ENCODE measurements at regions not wholly inside any gene's neighbourhood (a gene's known extent, or its start where the extent isn't known, plus 50 kb on each side); places are given as distances from the start of the nearest gene placed in this dataset.

- H3K4me1 Mint-ChIP-seq = no peaks in the 10 kb centered on the region
- no peak overlapping the region for H3K27ac Mint-ChIP-seq
- no peaks in the 10 kb centered on the region for H3K36me3 Mint-ChIP-seq (ENCODE audit: low read depth)
- POLR2A ChIA-PET = no interaction called here
- intact Hi-C loops (cut with DNase I, micrococcal nuclease) = no loop called here
- ATAC-seq = no peak
- H3K4me3 Mint-ChIP-seq = no peak overlapping the region
- CTCF ChIA-PET = no interaction called here
- no peak for DNase-seq
- no peaks in the 10 kb centered on the region for H3K9me3 Mint-ChIP-seq (ENCODE audit: low read depth)
- no peaks in the 10 kb centered on the region for H3K27me3 Mint-ChIP-seq
Observed at GRCh38 chr2:163397451-163397850, 338.4 kb downstream of the FIGN start.

GRCh38 chr2:163395602-163396001 lies 340.2 kb downstream of the FIGN start:
- ATAC-seq (no peak), DNase-seq (no peak)
- Mint-ChIP-seq H3K27me3 (no peaks in the 10 kb centered on the region), H3K4me3 (no peak overlapping the region), H3K9me3 (ENCODE audit: low read depth) (no peaks in the 10 kb centered on the region), H3K36me3 (ENCODE audit: low read depth) (no peaks in the 10 kb centered on the region), H3K4me1 (no peaks in the 10 kb centered on the region), H3K27ac (no peak overlapping the region)
- POLR2A ChIA-PET = no interaction called here
- intact Hi-C loops (cut with DNase I, micrococcal nuclease) = no loop called here
- CTCF ChIA-PET = no interaction called here

- intact Hi-C loops (cut with DNase I, micrococcal nuclease) = no loop called here
- no peaks in the 10 kb centered on the region for H3K36me3 Mint-ChIP-seq (ENCODE audit: low read depth)
- H3K27ac Mint-ChIP-seq = no peak overlapping the region
- DNase-seq (no peak), ATAC-seq (no peak)
- H3K4me3 Mint-ChIP-seq = no peak overlapping the region
- no peaks in the 10 kb centered on the region for H3K27me3 Mint-ChIP-seq
- H3K9me3 Mint-ChIP-seq (ENCODE audit: low read depth) = peaks cover 2% of the 10 kb centered on the region
- ChIA-PET POLR2A (no interaction called here), CTCF (no interaction called here)
- no peaks in the 10 kb centered on the region for H3K4me1 Mint-ChIP-seq
Observed at GRCh38 chr2:163389838-163390237, 346.0 kb downstream of the FIGN start.

GRCh38 chr2:163375472-163375871 lies 360.3 kb downstream of the FIGN start:
- Mint-ChIP-seq H3K36me3 (ENCODE audit: low read depth) (no peaks in the 10 kb centered on the region), H3K9me3 (ENCODE audit: low read depth) (peaks cover 2% of the 10 kb centered on the region), H3K27me3 (no peaks in the 10 kb centered on the region), H3K4me1 (no peaks in the 10 kb centered on the region), H3K4me3 (no peak overlapping the region), H3K27ac (no peak overlapping the region)
- ChIA-PET CTCF (no interaction called here), POLR2A (no interaction called here)
- ATAC-seq = no peak
- DNase-seq = no peak
- intact Hi-C loops (cut with DNase I, micrococcal nuclease) = no loop called here

GRCh38 chr2:163375070-163375469 lies 360.7 kb downstream of the FIGN start:
- no peak for DNase-seq
- no peaks in the 10 kb centered on the region for H3K27me3 Mint-ChIP-seq
- no peak overlapping the region for H3K4me3 Mint-ChIP-seq
- no peaks in the 10 kb centered on the region for H3K36me3 Mint-ChIP-seq (ENCODE audit: low read depth)
- no peaks in the 10 kb centered on the region for H3K4me1 Mint-ChIP-seq
- ChIA-PET CTCF (no interaction called here), POLR2A (no interaction called here)
- peaks cover 4% of the 10 kb centered on the region for H3K9me3 Mint-ChIP-seq (ENCODE audit: low read depth)
- no peak for ATAC-seq
- intact Hi-C loops (cut with DNase I, micrococcal nuclease) = no loop called here
- H3K27ac Mint-ChIP-seq = no peak overlapping the region

- intact Hi-C loops (cut with DNase I, micrococcal nuclease) = no loop called here
- DNase-seq (no peak), ATAC-seq (no peak)
- CTCF ChIA-PET = no interaction called here
- H3K36me3 Mint-ChIP-seq (ENCODE audit: low read depth) = no peaks in the 10 kb centered on the region
- H3K27me3 Mint-ChIP-seq = no peaks in the 10 kb centered on the region
- no peaks in the 10 kb centered on the region for H3K4me1 Mint-ChIP-seq
- no peak overlapping the region for H3K27ac Mint-ChIP-seq
- peaks cover 5% of the 10 kb centered on the region for H3K9me3 Mint-ChIP-seq (ENCODE audit: low read depth)
- no peak overlapping the region for H3K4me3 Mint-ChIP-seq
- POLR2A ChIA-PET = no interaction called here
Observed at GRCh38 chr2:163374282-163374681, 361.5 kb downstream of the FIGN start.

GRCh38 chr2:163373496-163373895 lies 362.3 kb downstream of the FIGN start:
- intact Hi-C loops (cut with DNase I, micrococcal nuclease) = no loop called here
- Mint-ChIP-seq H3K36me3 (ENCODE audit: low read depth) (no peaks in the 10 kb centered on the region), H3K27me3 (no peaks in the 10 kb centered on the region), H3K9me3 (ENCODE audit: low read depth) (peaks cover 5% of the 10 kb centered on the region), H3K4me1 (no peaks in the 10 kb centered on the region), H3K4me3 (no peak overlapping the region), H3K27ac (no peak overlapping the region)
- no peak for ATAC-seq
- DNase-seq = no peak
- CTCF ChIA-PET = no interaction called here
- POLR2A ChIA-PET = no interaction called here

GRCh38 chr2:163370169-163370886 lies 365.5 kb downstream of the FIGN start:
- intact Hi-C loops (cut with DNase I, micrococcal nuclease) = no loop called here
- CTCF ChIA-PET = no interaction called here

GRCh38 chr2:163369111-163369510 lies 366.7 kb downstream of the FIGN start:
- no peak overlapping the region for H3K27ac Mint-ChIP-seq
- no peaks in the 10 kb centered on the region for H3K27me3 Mint-ChIP-seq
- H3K4me3 Mint-ChIP-seq = no peak overlapping the region
- H3K36me3 Mint-ChIP-seq (ENCODE audit: low read depth) = no peaks in the 10 kb centered on the region
- H3K9me3 Mint-ChIP-seq (ENCODE audit: low read depth) = peaks cover 9% of the 10 kb centered on the region
- ATAC-seq (no peak), DNase-seq (no peak)
- intact Hi-C loops (cut with DNase I, micrococcal nuclease) = no loop called here
- ChIA-PET CTCF (interaction anchor here (0.7 kb wide), 1 partner anchor 16 kb away, joined by 3 read pairs; no protein-coding TSS in a partner anchor), POLR2A (no interaction called here)
- H3K4me1 Mint-ChIP-seq = no peaks in the 10 kb centered on the region

More at GRCh38 chr2:163370169-163370886, 365.5 kb downstream of the FIGN start:
- DNase-seq (no peak), ATAC-seq (no peak)
- no peak overlapping the region for H3K4me3 Mint-ChIP-seq
- no peaks in the 10 kb centered on the region for H3K27me3 Mint-ChIP-seq
- H3K4me1 Mint-ChIP-seq = no peaks in the 10 kb centered on the region
- no peaks in the 10 kb centered on the region for H3K36me3 Mint-ChIP-seq (ENCODE audit: low read depth)
- POLR2A ChIA-PET = no interaction called here
- H3K27ac Mint-ChIP-seq = no peak overlapping the region
- peaks cover 4% of the 10 kb centered on the region for H3K9me3 Mint-ChIP-seq (ENCODE audit: low read depth)

- no peaks in the 10 kb centered on the region for H3K4me1 Mint-ChIP-seq
Observed at GRCh38 chr2:163368655-163369054, 367.2 kb downstream of the FIGN start.

GRCh38 chr2:163367825-163368582 lies 367.8 kb downstream of the FIGN start:
- ChIA-PET CTCF (no interaction called here), POLR2A (no interaction called here)
- Mint-ChIP-seq H3K36me3 (ENCODE audit: low read depth) (no peaks in the 10 kb centered on the region), H3K4me3 (no peak overlapping the region), H3K27ac (no peak overlapping the region), H3K27me3 (no peaks in the 10 kb centered on the region), H3K9me3 (ENCODE audit: low read depth) (peaks cover 11% of the 10 kb centered on the region), H3K4me1 (no peaks in the 10 kb centered on the region)
- no peak for DNase-seq
- no peak for ATAC-seq
- intact Hi-C loops (cut with DNase I, micrococcal nuclease) = no loop called here

More at GRCh38 chr2:163368655-163369054, 367.2 kb downstream of the FIGN start:
- Mint-ChIP-seq H3K27me3 (no peaks in the 10 kb centered on the region), H3K27ac (no peak overlapping the region), H3K36me3 (ENCODE audit: low read depth) (no peaks in the 10 kb centered on the region), H3K9me3 (ENCODE audit: low read depth) (peaks cover 11% of the 10 kb centered on the region), H3K4me3 (no peak overlapping the region)
- POLR2A ChIA-PET = no interaction called here
- intact Hi-C loops (cut with DNase I, micrococcal nuclease) = no loop called here
- ATAC-seq (no peak), DNase-seq (no peak)
- CTCF ChIA-PET = no interaction called here

- H3K27ac Mint-ChIP-seq = no peak overlapping the region
- H3K36me3 Mint-ChIP-seq (ENCODE audit: low read depth) = no peaks in the 10 kb centered on the region
- no peak overlapping the region for H3K4me3 Mint-ChIP-seq
- DNase-seq (no peak), ATAC-seq (no peak)
- ChIA-PET POLR2A (no interaction called here), CTCF (no interaction called here)
- H3K9me3 Mint-ChIP-seq (ENCODE audit: low read depth) = peaks cover 8% of the 10 kb centered on the region
- no peaks in the 10 kb centered on the region for H3K27me3 Mint-ChIP-seq
- intact Hi-C loops (cut with DNase I, micrococcal nuclease) = no loop called here
- H3K4me1 Mint-ChIP-seq = no peaks in the 10 kb centered on the region
Observed at GRCh38 chr2:163364736-163365135, 371.1 kb downstream of the FIGN start.
